ENCODE measurements at regions not wholly inside any gene's neighbourhood (a gene's known extent, or its start where the extent isn't known, plus 50 kb on each side); places are given as distances from the start of the nearest gene placed in this dataset.

GRCh38 chr2:144230448-144231085 is 289.4 kb downstream of the ZEB2 start (continued):
- 0 out of 2 replicates have a peak, but pooled peaks have one; percentile 45 for TF ChIP-seq ZNF586 (CRISPR knock-in tag; conservative IDR thresholded peaks at IDR 0.05)
- TF ChIP-seq UBTF (IDR thresholded peaks at IDR 0.05; ENCODE audit: borderline replicate concordance in 1 of 2, low read depth in 2 of 2, low read length in 2 of 2), result no peak
- TF ChIP-seq, protein P1, sequence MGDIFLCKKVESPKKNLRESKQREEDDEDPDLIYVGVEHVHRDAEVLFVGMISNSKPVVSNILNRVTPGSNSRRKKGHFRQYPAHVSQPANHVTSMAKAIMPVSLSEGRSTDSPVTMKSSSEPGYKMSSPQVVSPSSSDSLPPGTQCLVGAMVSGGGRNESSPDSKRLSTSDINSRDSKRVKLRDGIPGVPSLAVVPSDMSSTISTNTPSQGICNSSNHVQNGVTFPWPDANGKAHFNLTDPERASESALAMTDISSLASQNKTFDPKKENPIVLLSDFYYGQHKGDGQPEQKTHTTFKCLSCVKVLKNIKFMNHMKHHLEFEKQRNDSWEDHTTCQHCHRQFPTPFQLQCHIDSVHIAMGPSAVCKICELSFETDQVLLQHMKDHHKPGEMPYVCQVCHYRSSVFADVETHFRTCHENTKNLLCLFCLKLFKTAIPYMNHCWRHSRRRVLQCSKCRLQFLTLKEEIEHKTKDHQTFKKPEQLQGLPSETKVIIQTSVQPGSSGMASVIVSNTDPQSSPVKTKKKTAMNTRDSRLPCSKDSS (IDR thresholded peaks at IDR 0.05; ENCODE audit: low read depth, partially characterized antibody), result no peak
- no peak for TF ChIP-seq SRSF7 (optimal IDR thresholded peaks at IDR 0.05; ENCODE audit: low read depth, low read length)
- no peak for TF ChIP-seq SREBF2 (CRISPR knock-in tag; IDR thresholded peaks at IDR 0.05)
- peak in 1 of 2 experiments; percentile 22; a peak in 1 of 3 replicates for TF ChIP-seq CBX3 (IDR thresholded peaks at IDR 0.05; ENCODE audit: borderline replicate concordance in 1 of 2, low read length in 2 of 2)
- TF ChIP-seq CBX2 (IDR thresholded peaks at IDR 0.05; ENCODE audit: insufficient read depth, low read length, poor library complexity, severe bottlenecking), result no peak
- no peak for TF ChIP-seq TRIM28 (IDR thresholded peaks at IDR 0.05)
- TF ChIP-seq FUS (optimal IDR thresholded peaks at IDR 0.05; ENCODE audit: low read depth, low read length), result no peak
- peak; percentile 47 for TF ChIP-seq ZNF384 (IDR thresholded peaks at IDR 0.05; ENCODE audit: low read depth, low read length)
- TF ChIP-seq ZNF3 (CRISPR knock-in tag; IDR thresholded peaks at IDR 0.05), result no peak
- TF ChIP-seq FOXJ2 (tag; IDR thresholded peaks at IDR 0.05), result peak; percentile 62; the same call in 1 of the 2 replicates
- TF ChIP-seq, protein P2, sequence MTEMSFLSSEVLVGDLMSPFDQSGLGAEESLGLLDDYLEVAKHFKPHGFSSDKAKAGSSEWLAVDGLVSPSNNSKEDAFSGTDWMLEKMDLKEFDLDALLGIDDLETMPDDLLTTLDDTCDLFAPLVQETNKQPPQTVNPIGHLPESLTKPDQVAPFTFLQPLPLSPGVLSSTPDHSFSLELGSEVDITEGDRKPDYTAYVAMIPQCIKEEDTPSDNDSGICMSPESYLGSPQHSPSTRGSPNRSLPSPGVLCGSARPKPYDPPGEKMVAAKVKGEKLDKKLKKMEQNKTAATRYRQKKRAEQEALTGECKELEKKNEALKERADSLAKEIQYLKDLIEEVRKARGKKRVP (CRISPR knock-in tag; IDR thresholded peaks at IDR 0.05), result peak; percentile 76
- TF ChIP-seq PML (IDR thresholded peaks at IDR 0.05; ENCODE audit: low read length), result peak; percentile 61
- no peak for TF ChIP-seq DLX4 (CRISPR knock-in tag; IDR thresholded peaks at IDR 0.05)
- no peak for TF ChIP-seq ZNF512 (tag; IDR thresholded peaks at IDR 0.05)
- no peak for TF ChIP-seq RBM14 (IDR thresholded peaks at IDR 0.05; ENCODE audit: borderline replicate concordance, insufficient read depth, low read depth, low read length)
- peak; percentile 76 for TF ChIP-seq TAL1 (IDR thresholded peaks at IDR 0.05)
- TF ChIP-seq MXI1 (IDR thresholded peaks at IDR 0.05; ENCODE audit: low read depth, low read length), result no peak
- TF ChIP-seq MAFG (tag; conservative IDR thresholded peaks at IDR 0.05), result peak; percentile 55; the same call in 1 of the 2 replicates
